ENCODE measurements at regions not wholly inside any gene's neighbourhood (a gene's known extent, or its start where the extent isn't known, plus 50 kb on each side); places are given as distances from the start of the nearest gene placed in this dataset.

DNA sequence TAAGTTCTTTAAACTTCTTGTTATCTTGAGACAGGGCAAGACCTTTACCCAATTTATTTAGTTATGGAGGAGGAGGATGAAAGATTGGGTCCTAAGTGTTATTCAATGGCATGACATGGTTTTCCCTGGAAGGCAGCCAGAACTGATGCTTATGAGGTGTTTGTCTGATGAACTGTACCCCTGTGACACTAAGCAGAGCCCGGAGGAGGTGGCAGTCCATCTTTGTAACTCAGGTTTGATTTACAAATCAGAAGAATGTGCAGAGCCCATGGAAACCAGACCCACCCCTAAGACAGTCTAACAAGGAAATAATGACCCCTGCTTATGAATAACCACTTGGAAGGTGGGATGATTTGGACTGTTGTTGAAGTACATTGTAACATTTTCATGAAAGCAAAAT, 878.6 kb upstream of the NR2F2 start:
- Histone ChIP-seq H3K27me3 (no peaks in the 10 kb centered on the region), H3K9me3 (no peaks in the 10 kb centered on the region), H3K36me3 (no peaks in the 10 kb centered on the region), H3K27ac (no peak overlapping the region), H3K4me3 (no peak overlapping the region), H3K4me1 (no peaks in the 10 kb centered on the region)
- no peak for DNase-seq (ENCODE audit: low spot score in 2 of 2)
- TF ChIP-seq, protein P1, sequence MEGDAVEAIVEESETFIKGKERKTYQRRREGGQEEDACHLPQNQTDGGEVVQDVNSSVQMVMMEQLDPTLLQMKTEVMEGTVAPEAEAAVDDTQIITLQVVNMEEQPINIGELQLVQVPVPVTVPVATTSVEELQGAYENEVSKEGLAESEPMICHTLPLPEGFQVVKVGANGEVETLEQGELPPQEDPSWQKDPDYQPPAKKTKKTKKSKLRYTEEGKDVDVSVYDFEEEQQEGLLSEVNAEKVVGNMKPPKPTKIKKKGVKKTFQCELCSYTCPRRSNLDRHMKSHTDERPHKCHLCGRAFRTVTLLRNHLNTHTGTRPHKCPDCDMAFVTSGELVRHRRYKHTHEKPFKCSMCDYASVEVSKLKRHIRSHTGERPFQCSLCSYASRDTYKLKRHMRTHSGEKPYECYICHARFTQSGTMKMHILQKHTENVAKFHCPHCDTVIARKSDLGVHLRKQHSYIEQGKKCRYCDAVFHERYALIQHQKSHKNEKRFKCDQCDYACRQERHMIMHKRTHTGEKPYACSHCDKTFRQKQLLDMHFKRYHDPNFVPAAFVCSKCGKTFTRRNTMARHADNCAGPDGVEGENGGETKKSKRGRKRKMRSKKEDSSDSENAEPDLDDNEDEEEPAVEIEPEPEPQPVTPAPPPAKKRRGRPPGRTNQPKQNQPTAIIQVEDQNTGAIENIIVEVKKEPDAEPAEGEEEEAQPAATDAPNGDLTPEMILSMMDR (IDR thresholded peaks at IDR 0.05): no peak
- TF ChIP-seq EP300 (IDR thresholded peaks at IDR 0.05) (no peak), POLR2A (IDR thresholded peaks at IDR 0.05) (no peak), POLR2AphosphoS5 (IDR thresholded peaks at IDR 0.05) (no peak)
- WGBS: 31% methylated on average over 1 of the region's 1 CpG

DNA sequence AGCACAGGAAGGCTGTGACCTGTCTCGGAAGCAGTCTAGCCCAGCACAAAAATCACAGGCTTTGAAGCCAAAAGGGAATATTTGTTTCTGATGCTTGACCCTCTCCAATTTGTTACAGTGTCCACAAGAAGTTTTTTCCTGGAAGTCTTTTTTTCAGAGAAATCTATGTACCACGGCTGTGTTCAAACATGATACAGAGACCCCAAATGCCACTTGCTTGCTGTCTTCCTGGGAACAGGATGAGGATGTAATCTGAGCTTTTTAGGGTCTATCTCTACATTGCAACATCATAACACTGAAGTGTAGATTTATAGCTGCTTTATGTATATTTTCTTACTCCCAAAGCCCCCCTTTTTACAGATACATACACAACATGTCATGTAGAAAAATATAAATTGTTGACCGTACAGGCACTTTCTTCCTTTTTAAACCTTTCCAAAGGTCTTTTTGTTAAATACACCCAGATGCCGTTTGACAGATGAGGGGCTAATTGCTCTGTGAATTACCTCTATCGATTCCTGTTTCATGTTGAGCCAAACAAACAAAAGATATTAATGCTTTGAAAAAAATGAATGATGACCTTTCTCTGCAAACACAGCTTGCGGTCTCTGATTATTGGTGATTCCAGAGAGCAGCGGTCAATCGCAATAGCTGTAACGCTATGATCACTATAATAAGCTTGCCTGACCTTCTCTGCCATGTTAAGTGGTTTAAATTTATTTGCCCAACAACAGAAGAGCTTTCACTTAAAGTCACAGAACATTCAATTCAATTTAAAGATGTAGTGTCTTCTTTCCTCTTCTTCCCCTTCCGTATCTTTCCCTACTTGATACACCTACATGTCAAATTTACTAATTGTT, 875.9 kb upstream of the NR2F2 start:
- Histone ChIP-seq H3K9me3 (no peaks in the 10 kb centered on the region), H3K27ac (no peak overlapping the region), H3K27me3 (no peaks in the 10 kb centered on the region), H3K4me3 (no peak overlapping the region), H3K36me3 (no peaks in the 10 kb centered on the region), H3K4me1 (no peaks in the 10 kb centered on the region)
- TF ChIP-seq POLR2AphosphoS5 (IDR thresholded peaks at IDR 0.05) (no peak), POLR2A (IDR thresholded peaks at IDR 0.05) (no peak), EP300 (IDR thresholded peaks at IDR 0.05) (no peak)
- TF ChIP-seq, protein P1 (IDR thresholded peaks at IDR 0.05): no peak
- no peak for DNase-seq (ENCODE audit: low spot score in 2 of 2)
- 67% methylated on average over 10 of the region's 10 CpGs for WGBS

DNA sequence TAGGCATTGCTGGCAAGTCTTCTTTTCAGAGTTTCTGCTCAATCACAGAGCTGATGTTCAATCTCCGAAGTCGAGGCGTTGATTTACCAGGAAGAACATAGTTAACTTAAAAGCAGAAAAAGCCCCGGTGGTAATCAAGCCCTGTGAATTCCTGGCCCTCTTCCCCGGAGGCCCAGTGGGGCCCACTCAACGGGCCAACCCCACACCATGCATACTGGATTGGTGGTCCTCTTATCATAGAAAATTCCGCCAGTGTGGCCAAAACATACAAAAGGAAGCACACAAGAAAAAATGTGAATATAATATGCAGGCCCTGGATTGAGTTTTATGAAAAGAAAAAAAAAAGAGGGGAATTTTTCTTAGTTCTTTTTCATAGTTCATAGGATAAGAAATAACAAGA, 873.0 kb upstream of the NR2F2 start:
- no peak overlapping the region for H3K4me3 ChIP-seq
- 63% methylated on average over 7 of the region's 7 CpGs for WGBS
- H3K4me1 ChIP-seq: no peaks in the 10 kb centered on the region
- no peaks in the 10 kb centered on the region for H3K36me3 ChIP-seq
- DNase-seq (ENCODE audit: low spot score in 2 of 2): no peak
- no peaks in the 10 kb centered on the region for H3K27me3 ChIP-seq
- H3K9me3 ChIP-seq: no peaks in the 10 kb centered on the region
- no peak for TF ChIP-seq POLR2A (IDR thresholded peaks at IDR 0.05)
- TF ChIP-seq EP300 (IDR thresholded peaks at IDR 0.05): no peak
- TF ChIP-seq, protein P1 (IDR thresholded peaks at IDR 0.05): no peak
- TF ChIP-seq POLR2AphosphoS5 (IDR thresholded peaks at IDR 0.05): no peak
- H3K27ac ChIP-seq: no peak overlapping the region

DNA sequence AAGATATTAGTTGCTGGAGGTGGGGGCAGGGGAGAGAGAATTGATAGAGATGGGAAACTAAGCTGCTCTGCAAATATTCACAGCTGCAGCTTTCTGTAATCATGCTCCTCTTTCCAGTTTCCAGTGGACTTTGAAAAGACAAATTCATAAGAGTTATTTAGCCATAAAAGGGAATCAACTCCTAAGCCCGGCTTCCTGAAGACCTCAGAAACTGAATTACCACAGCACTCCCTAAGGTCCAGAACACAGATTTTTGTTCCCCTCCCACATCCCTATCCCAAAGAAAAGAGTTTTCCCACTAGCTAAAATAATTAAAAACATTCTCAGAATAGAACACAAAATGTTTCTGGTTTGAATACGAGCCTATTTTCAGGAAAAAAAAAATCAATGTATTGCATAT, 871.8 kb upstream of the NR2F2 start:
- no peak for TF ChIP-seq POLR2A (IDR thresholded peaks at IDR 0.05)
- TF ChIP-seq EP300 (IDR thresholded peaks at IDR 0.05): no peak
- no peak for TF ChIP-seq POLR2AphosphoS5 (IDR thresholded peaks at IDR 0.05)
- TF ChIP-seq, protein P1 (IDR thresholded peaks at IDR 0.05): no peak
- H3K4me3 ChIP-seq: no peak overlapping the region
- no peaks in the 10 kb centered on the region for H3K9me3 ChIP-seq
- WGBS: 46% methylated on average over 2 of the region's 2 CpGs
- no peaks in the 10 kb centered on the region for H3K4me1 ChIP-seq
- H3K27me3 ChIP-seq: no peaks in the 10 kb centered on the region
- H3K36me3 ChIP-seq: no peaks in the 10 kb centered on the region
- no peak for DNase-seq (ENCODE audit: low spot score in 2 of 2)
- H3K27ac ChIP-seq: no peak overlapping the region

DNA sequence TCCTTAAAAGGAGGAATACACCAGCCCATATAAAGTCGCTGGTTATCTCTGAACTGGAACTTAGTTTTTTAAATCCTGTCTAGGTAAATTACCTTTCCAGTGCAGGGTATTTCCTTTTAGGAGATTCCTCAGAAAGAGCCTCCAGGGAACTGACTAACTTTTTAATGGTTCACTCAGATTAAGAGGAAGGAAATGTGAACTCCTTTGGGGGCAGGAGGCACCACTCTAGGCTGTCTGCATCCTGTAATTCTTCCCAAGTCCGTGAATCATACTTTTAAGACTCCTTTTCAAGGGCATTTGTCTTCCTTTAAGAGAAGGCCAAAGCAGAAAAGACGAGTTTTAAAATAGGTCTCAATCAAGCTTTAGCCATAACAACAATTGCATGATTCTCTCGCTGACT, 871.2 kb upstream of the NR2F2 start:
- TF ChIP-seq POLR2AphosphoS5 (IDR thresholded peaks at IDR 0.05) (no peak), POLR2A (IDR thresholded peaks at IDR 0.05) (no peak), EP300 (IDR thresholded peaks at IDR 0.05) (no peak)
- TF ChIP-seq, protein P1 (IDR thresholded peaks at IDR 0.05): no peak
- no peak for DNase-seq (ENCODE audit: low spot score in 2 of 2)
- 28% methylated on average over 4 of the region's 4 CpGs for WGBS
- Histone ChIP-seq H3K36me3 (no peaks in the 10 kb centered on the region), H3K27me3 (no peaks in the 10 kb centered on the region), H3K4me1 (no peaks in the 10 kb centered on the region), H3K9me3 (no peaks in the 10 kb centered on the region), H3K27ac (no peak overlapping the region), H3K4me3 (no peak overlapping the region)

Data from suprapubic skin (tissue), 4 donors.